SK-N-SH (cell line): ENCODE measurements at regions not wholly inside any gene's neighbourhood (a gene's known extent, or its start where the extent isn't known, plus 50 kb on each side); places are given as distances from the start of the nearest gene placed in this dataset.

Experiments
- CTCF ChIP-seq: fragments of 200-600 bp; sonication (generic); IDR thresholded peaks from 2 replicates; pipeline ENCODE4 v1.6.1; 2017; ENCODE audit warnings: antibody characterized with exemption, mild to moderate bottlenecking, moderate library complexity
- ELF1 ChIP-seq: IDR thresholded peaks from 2 replicates; pipeline ENCODE4 v1.4.0; 2012
- EP300 ChIP-seq, 2 experiments: IDR thresholded peaks; 2 replicates each; pipeline versions ENCODE4 v1.4.0 to v1.6.1; 2012; ENCODE audit warnings: borderline replicate concordance in 1 of 2, low read depth in 1 of 2, low read length in 1 of 2
- EZH2phosphoT487 ChIP-seq: fragments of 200-600 bp; sonication (generic); IDR thresholded peaks from 2 replicates; pipeline ENCODE4 v1.6.1; 2017; ENCODE audit warnings: low read depth, mixed run types, mild to moderate bottlenecking, antibody characterized with exemption, moderate library complexity, borderline replicate concordance
- FOXJ3 ChIP-seq: sonication (generic); formaldehyde crosslinking; IDR thresholded peaks from 2 replicates; pipeline ENCODE4 v1.5.1; 2020; ENCODE audit warnings: mild to moderate bottlenecking, missing genetic modification reagents
- MAX ChIP-seq: IDR thresholded peaks from 2 replicates; pipeline ENCODE4 v1.4.0; 2012; ENCODE audit warnings: low read depth
- MXI1 ChIP-seq: IDR thresholded peaks from 2 replicates; pipeline ENCODE4 v1.6.1; 2012; ENCODE audit warnings: mild to moderate bottlenecking, low read depth, low read length, improper control_type of control experiment
- POLR2AphosphoS5 ChIP-seq: IDR thresholded peaks from 2 replicates; pipeline ENCODE4 v1.6.1; 2012; ENCODE audit warnings: low read depth, low read length
- TAF1 ChIP-seq: IDR thresholded peaks from 2 replicates; pipeline ENCODE4 v1.6.1; 2012; ENCODE audit warnings: low read depth, mild to moderate bottlenecking, low read length, moderate library complexity, borderline replicate concordance
- TEAD4 ChIP-seq: IDR thresholded peaks from 2 replicates; pipeline ENCODE4 v1.4.0; 2012; ENCODE audit warnings: mild to moderate bottlenecking, borderline replicate concordance; ENCODE audit not compliant: insufficient read depth
- YY1 ChIP-seq: IDR thresholded peaks from 2 replicates; pipeline ENCODE4 v1.4.0; 2012; ENCODE audit warnings: low read depth, mild to moderate bottlenecking

- TF ChIP-seq CTCF = no peak
- no peak for TF ChIP-seq ELF1
- no peak for TF ChIP-seq EZH2phosphoT487
- TF ChIP-seq EP300 (IDR thresholded peaks at IDR 0.05; ENCODE audit: borderline replicate concordance in 1 of 2, low read depth in 1 of 2, low read length in 1 of 2) = no peak
- no peak for TF ChIP-seq MAX
- no peak for TF ChIP-seq FOXJ3 (CRISPR knock-in tag)
- TF ChIP-seq POLR2AphosphoS5 = no peak
- TF ChIP-seq TAF1 = no peak
- TF ChIP-seq MXI1 = no peak
- no peak for TF ChIP-seq YY1
- TF ChIP-seq TEAD4 = no peak
Observed at GRCh38 chr15:46111730-46112129, 476.9 kb downstream of the SQOR start.
